ENCODE measurements at regions not wholly inside any gene's neighbourhood (a gene's known extent, or its start where the extent isn't known, plus 50 kb on each side); places are given as distances from the start of the nearest gene placed in this dataset.
"Not testable (repeated sequence)": the region's sequence is repeated elsewhere in the genome, so short reads cannot be mapped to it uniquely, and the experiment has no call there.

DNA sequence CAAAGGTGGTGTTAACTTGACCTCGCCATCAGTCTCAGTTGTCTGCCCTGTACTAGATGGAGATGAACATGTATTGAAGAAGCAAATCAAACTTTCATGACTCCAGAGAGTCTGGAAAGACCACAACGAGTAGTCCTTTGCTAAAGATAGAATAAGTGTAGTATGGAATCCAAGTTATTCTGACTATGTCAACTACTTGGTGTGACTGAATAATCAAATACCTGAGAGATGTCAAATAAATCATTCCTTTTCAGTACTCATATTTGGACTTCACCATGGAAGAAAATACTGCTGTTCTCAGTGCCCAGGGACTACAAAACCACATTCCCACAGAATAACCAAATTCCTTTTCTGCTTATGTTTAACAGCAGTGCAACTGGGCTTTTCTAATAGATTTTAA, 161.2 kb upstream of the SPRY1 start:
- DNase-seq (ENCODE audit: insufficient read length, low spot score) (no peak), FAIRE-seq (no peak)
- TF ChIP-seq, protein P1, sequence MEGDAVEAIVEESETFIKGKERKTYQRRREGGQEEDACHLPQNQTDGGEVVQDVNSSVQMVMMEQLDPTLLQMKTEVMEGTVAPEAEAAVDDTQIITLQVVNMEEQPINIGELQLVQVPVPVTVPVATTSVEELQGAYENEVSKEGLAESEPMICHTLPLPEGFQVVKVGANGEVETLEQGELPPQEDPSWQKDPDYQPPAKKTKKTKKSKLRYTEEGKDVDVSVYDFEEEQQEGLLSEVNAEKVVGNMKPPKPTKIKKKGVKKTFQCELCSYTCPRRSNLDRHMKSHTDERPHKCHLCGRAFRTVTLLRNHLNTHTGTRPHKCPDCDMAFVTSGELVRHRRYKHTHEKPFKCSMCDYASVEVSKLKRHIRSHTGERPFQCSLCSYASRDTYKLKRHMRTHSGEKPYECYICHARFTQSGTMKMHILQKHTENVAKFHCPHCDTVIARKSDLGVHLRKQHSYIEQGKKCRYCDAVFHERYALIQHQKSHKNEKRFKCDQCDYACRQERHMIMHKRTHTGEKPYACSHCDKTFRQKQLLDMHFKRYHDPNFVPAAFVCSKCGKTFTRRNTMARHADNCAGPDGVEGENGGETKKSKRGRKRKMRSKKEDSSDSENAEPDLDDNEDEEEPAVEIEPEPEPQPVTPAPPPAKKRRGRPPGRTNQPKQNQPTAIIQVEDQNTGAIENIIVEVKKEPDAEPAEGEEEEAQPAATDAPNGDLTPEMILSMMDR (IDR thresholded peaks at IDR 0.05; ENCODE audit: insufficient read depth, missing control alignments), result no peak

DNA sequence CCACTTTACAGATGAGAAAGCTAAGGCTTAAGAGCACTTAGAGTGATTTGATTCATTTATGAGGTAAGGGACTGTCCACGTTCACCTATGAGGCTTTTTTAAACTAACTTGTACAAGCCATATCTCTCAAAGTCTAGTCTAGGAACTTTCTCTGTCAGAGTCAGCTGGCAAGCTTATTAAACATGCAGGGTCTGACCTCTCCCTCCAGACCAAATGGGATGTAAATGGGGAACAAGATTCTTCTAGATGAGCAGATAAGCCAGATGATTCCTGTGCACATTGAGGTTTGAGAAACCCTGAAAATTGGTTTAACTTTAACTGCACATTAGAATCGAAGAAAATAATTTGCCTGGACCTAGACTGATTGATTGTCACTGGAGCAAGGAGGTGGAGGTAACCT, 160.0 kb upstream of the SPRY1 start:
- DNase-seq (ENCODE audit: insufficient read length, low spot score), result no peak
- FAIRE-seq, result no peak
- TF ChIP-seq, protein P1 (IDR thresholded peaks at IDR 0.05; ENCODE audit: insufficient read depth, missing control alignments), result no peak

DNA sequence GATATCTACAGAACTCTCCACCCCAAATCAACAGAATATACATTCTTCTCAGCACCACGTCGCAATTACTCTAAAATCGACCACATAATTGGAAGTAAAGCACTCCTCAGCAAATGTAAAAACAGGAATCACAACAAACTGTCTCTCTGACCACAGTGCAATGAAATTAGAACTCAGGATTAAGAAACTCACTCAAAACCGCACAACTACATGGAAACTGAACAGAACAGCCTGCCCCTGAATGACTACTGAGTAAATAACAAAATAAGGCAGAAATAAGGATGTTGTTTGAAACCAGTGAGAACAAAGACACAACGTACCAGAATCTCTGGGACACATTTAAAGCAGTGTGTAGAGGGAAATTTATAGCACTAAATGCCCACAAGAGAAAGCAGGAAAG, 156.3 kb upstream of the SPRY1 start:
- not testable (repeated sequence) for FAIRE-seq; DNase-seq (ENCODE audit: insufficient read length, low spot score)

DNA sequence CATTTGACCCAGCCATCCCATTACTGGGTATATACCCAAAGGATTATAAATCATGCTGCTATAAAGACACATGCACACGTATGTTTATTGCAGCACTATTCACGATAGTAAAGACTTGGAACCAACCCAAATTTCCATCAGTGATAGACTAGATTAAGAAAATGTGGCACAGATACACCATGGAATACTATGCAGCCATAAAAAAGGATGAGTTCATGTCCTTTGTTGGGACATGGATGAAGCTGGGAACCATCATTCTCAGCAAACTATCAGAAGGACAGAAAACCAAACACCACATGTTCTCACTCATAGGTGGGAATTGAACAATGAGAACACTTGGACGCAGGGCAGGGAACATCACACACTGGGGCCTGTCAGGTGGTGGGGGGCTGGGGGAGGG, 153.4 kb upstream of the SPRY1 start:
- DNase-seq (ENCODE audit: insufficient read length, low spot score); FAIRE-seq: not testable (repeated sequence)

DNA sequence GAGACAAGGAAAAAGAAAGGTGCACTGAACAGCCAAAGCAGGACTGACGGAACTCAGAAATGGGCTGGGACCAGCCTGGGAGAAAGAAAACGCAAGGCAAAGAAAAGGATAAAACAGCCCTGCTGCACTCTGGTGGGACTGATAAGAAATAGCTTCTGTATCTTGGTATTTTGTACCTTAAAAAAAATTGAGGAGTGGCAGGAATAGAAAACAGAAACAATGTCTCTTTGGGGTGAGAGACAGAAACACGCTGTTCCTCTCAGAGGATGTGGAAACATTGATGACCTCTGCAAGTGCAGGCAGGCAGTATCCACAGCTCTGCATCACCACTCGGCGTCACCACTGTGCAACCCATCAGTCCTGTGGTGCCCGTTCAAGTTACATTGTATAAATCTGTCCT, 152.5 kb upstream of the SPRY1 start:
- TF ChIP-seq, protein P1 (IDR thresholded peaks at IDR 0.05; ENCODE audit: insufficient read depth, missing control alignments), result no peak
- no peak for FAIRE-seq
- no peak for DNase-seq (ENCODE audit: insufficient read length, low spot score)

DNA sequence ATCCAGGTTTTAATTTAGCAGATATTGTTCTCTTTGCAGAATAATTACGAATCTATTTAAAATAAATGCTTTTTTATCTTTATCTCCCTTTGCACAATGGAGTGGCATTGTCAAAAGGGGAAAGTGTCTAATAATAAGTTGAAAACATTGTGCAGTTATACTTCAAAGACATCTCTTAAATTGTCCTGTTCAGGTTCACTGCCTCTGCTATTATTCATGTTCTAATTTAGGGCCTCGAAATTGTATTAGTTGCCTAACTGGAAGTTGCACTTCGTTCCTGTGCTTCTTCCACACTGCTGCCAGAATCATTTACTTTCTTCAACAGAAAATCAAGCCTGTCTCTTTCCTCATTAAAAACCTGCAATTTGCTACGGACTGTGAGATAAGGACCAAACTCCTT, 150.5 kb upstream of the SPRY1 start:
- no peak for FAIRE-seq
- TF ChIP-seq, protein P1 (IDR thresholded peaks at IDR 0.05; ENCODE audit: insufficient read depth, missing control alignments), result no peak
- DNase-seq (ENCODE audit: insufficient read length, low spot score), result no peak

DNA sequence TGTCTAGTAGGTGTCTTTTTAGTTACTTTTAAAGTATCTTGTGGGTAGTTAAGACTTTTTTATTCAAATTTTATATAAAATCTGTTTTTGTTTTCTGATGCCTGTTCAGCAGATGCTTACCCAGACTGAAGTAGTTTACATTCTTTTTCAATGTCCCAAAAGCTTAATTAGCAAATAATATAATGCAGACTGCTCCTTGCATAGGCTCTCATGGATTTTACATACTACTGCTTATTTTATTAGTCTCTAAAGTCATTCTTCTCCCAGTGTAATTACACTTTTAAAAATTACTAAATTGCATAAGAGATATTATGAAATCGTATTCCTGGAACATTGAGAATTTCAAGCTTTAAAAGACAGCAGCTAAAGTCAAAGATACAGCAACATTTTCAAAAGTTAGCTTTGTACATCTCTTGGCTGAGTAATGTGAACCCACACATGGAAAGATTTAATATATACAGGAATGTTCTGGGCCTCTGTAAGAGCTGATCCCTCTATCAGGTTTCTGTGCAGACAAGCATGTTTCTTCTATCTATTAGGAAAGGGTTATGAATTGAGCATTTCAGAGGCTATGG, 148.4 kb upstream of the SPRY1 start:
- TF ChIP-seq, protein P1 (IDR thresholded peaks at IDR 0.05; ENCODE audit: insufficient read depth, missing control alignments), result no peak
- no peak for DNase-seq (ENCODE audit: insufficient read length, low spot score)
- no peak for FAIRE-seq

DNA sequence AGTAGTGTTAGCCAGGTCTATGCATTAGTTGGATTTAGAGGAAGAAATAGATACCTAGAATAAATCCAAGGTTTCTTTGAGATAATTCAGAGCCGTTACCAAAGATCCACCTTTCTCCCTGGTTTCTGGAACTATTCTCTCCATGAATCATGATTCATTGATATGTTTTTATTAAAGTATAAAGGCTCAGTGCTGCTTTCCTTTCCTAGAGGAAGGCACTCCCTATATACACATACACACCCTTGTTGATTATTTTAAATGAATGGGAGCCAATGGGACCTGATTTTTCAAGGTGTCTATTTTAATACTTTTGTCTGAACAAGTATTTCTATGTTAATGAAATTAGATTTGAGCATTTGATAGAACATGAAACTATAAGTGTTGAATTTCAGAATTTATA, 146.8 kb upstream of the SPRY1 start:
- TF ChIP-seq, protein P1 (IDR thresholded peaks at IDR 0.05; ENCODE audit: insufficient read depth, missing control alignments), result no peak
- DNase-seq (ENCODE audit: insufficient read length, low spot score) (no peak), FAIRE-seq (no peak)
